ENCODE measurements at regions not wholly inside any gene's neighbourhood (a gene's known extent, or its start where the extent isn't known, plus 50 kb on each side); places are given as distances from the start of the nearest gene placed in this dataset.

DNA sequence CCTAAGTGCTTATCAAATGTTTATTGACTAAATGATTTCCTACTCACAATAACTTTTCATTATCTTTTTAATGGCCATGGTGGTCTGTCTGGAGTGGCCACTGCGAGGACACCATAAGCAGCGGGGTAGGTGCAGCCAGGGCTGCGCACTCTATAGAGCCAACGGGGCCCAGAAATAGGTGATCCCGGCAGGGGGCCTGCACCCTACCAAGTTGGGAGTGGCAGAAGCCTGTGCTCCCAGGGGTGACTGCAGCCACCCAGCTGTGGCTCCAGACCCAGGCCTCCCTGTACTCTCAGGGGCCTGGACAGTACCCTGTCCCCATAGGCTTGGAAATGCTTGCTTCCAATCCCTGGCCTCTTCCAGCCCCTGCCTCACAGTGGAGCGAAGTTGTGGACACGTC is 426.4 kb upstream of the FAT3 start:
- Histone ChIP-seq H3K79me2 (ENCODE audit: control insufficient read depth, insufficient read depth, low read length) (no peaks in the 10 kb centered on the region), H3K36me3 (ENCODE audit: control insufficient read depth in 2 of 2, extremely low read depth in 1 of 2, insufficient read depth in 2 of 2, low read length in 2 of 2) (no peaks in the 10 kb centered on the region), H3K27ac (ENCODE audit: insufficient read depth, low read depth, low read length) (no peak overlapping the region), H3K9me3 (replicated peaks; ENCODE audit: control insufficient read depth, insufficient read depth, low read length) (no peaks in the 10 kb centered on the region), H4K20me1 (replicated peaks; ENCODE audit: control insufficient read depth, extremely low read depth, insufficient read depth, low read length) (no peaks in the 10 kb centered on the region), H3K27me3 (ENCODE audit: control insufficient read depth in 2 of 2, insufficient read depth in 2 of 2, low read length in 2 of 2) (no peaks in the 10 kb centered on the region), H3K9me1 (replicated peaks; ENCODE audit: control insufficient read depth, extremely low read depth, insufficient read depth, low read length) (no peaks in the 10 kb centered on the region), H3K4me2 (ENCODE audit: insufficient read depth, low read length) (no peak overlapping the region), H3K4me1 (ENCODE audit: control insufficient read depth, extremely low read depth, insufficient read depth, low read length) (no peaks in the 10 kb centered on the region), H3K4me3 (replicated peaks in 1 of 3; ENCODE audit: insufficient read depth in 1 of 3, low read depth in 1 of 3, low read length in 3 of 3) (no peak overlapping the region), H3K9ac (replicated peaks; ENCODE audit: extremely low read depth, insufficient read depth, low read length) (no peak overlapping the region), H2AFZ (ENCODE audit: low read depth, low read length) (no peak overlapping the region)
- ChIA-PET POLR2A (no interaction called here), CTCF (no interaction called here)
- no peak for TF ChIP-seq EZH2 (IDR thresholded peaks at IDR 0.05; ENCODE audit: borderline replicate concordance, low read depth, low read length, severe bottlenecking)
- no peak for TF ChIP-seq JUN (IDR thresholded peaks at IDR 0.05; ENCODE audit: borderline replicate concordance, insufficient read depth, insufficient read length, low read depth)
- no peak for TF ChIP-seq GATA2 (IDR thresholded peaks at IDR 0.05; ENCODE audit: insufficient read depth, insufficient read length, low read depth, low read length)
- DNase-seq (ENCODE audit: low read depth, low spot score): no peak
- dilution Hi-C loops (cut with MboI; ENCODE audit: extremely low pct_ligation_motif_present, low sequenced_read_pairs): no loop called here
- BruUV-seq (replicated peaks): no TSS peak
- no peak for FAIRE-seq
- intact Hi-C loops (cut with micrococcal nuclease): no loop called here

DNA sequence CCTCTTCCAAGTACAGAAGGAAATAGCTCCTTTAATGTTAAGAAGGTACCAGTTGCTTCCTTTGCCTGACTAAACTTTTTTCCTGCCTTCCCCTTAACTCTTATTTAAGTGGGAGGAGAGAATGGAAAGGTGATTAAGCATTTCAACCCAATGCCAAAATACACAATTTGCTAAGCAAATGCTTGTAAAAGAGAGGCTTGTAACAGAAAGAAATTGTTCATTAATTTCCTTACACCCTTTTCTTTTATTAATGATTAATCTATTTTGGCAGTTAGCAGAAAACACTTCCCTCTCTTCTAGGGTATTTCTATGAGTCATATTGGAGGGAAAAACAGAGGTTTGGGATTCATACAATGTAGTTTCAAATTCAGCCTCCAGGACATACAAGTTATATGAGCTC is 427.6 kb upstream of the FAT3 start:
- dilution Hi-C loops (cut with MboI; ENCODE audit: extremely low pct_ligation_motif_present, low sequenced_read_pairs) (no loop called here), intact Hi-C loops (cut with micrococcal nuclease) (no loop called here)
- no peak overlapping the region for H2AFZ ChIP-seq (ENCODE audit: low read depth, low read length)
- H3K4me3 ChIP-seq (replicated peaks in 1 of 3; ENCODE audit: insufficient read depth in 1 of 3, low read depth in 1 of 3, low read length in 3 of 3): no peak overlapping the region
- no peak overlapping the region for H3K27ac ChIP-seq (ENCODE audit: insufficient read depth, low read depth, low read length)
- ChIA-PET CTCF (no interaction called here), POLR2A (no interaction called here)
- no TSS peak for BruUV-seq (replicated peaks)
- no peaks in the 10 kb centered on the region for H3K9me1 ChIP-seq (replicated peaks; ENCODE audit: control insufficient read depth, extremely low read depth, insufficient read depth, low read length)
- H3K36me3 ChIP-seq (ENCODE audit: control insufficient read depth in 2 of 2, extremely low read depth in 1 of 2, insufficient read depth in 2 of 2, low read length in 2 of 2): no peaks in the 10 kb centered on the region
- H3K27me3 ChIP-seq (ENCODE audit: control insufficient read depth in 2 of 2, insufficient read depth in 2 of 2, low read length in 2 of 2): no peaks in the 10 kb centered on the region
- no peak for FAIRE-seq
- H3K9me3 ChIP-seq (replicated peaks; ENCODE audit: control insufficient read depth, insufficient read depth, low read length): no peaks in the 10 kb centered on the region
- H3K9ac ChIP-seq (replicated peaks; ENCODE audit: extremely low read depth, insufficient read depth, low read length): no peak overlapping the region
- no peaks in the 10 kb centered on the region for H3K79me2 ChIP-seq (ENCODE audit: control insufficient read depth, insufficient read depth, low read length)
- H3K4me2 ChIP-seq (ENCODE audit: insufficient read depth, low read length): no peak overlapping the region
- H4K20me1 ChIP-seq (replicated peaks; ENCODE audit: control insufficient read depth, extremely low read depth, insufficient read depth, low read length): no peaks in the 10 kb centered on the region
- TF ChIP-seq GATA2 (IDR thresholded peaks at IDR 0.05; ENCODE audit: insufficient read depth, insufficient read length, low read depth, low read length): no peak
- TF ChIP-seq, protein P1, sequence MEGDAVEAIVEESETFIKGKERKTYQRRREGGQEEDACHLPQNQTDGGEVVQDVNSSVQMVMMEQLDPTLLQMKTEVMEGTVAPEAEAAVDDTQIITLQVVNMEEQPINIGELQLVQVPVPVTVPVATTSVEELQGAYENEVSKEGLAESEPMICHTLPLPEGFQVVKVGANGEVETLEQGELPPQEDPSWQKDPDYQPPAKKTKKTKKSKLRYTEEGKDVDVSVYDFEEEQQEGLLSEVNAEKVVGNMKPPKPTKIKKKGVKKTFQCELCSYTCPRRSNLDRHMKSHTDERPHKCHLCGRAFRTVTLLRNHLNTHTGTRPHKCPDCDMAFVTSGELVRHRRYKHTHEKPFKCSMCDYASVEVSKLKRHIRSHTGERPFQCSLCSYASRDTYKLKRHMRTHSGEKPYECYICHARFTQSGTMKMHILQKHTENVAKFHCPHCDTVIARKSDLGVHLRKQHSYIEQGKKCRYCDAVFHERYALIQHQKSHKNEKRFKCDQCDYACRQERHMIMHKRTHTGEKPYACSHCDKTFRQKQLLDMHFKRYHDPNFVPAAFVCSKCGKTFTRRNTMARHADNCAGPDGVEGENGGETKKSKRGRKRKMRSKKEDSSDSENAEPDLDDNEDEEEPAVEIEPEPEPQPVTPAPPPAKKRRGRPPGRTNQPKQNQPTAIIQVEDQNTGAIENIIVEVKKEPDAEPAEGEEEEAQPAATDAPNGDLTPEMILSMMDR (IDR thresholded peaks at IDR 0.05; ENCODE audit: extremely low read depth in 1 of 2, insufficient read depth in 1 of 2, low read depth in 1 of 2, low read length in 2 of 2): no peak
- TF ChIP-seq JUN (IDR thresholded peaks at IDR 0.05; ENCODE audit: borderline replicate concordance, insufficient read depth, insufficient read length, low read depth): no peak
- DNase-seq (ENCODE audit: low read depth, low spot score): peak; percentile 1
- H3K4me1 ChIP-seq (ENCODE audit: control insufficient read depth, extremely low read depth, insufficient read depth, low read length): no peaks in the 10 kb centered on the region

Measured in endothelial cell of umbilical vein (primary cell).